DMS 273 treated with DMSO at 0.1 percent for 48 hours (cell line): ENCODE measurements at regions not wholly inside any gene's neighbourhood (a gene's known extent, or its start where the extent isn't known, plus 50 kb on each side); places are given as distances from the start of the nearest gene placed in this dataset.

Experiments
- DNase-seq: peaks from one replicate; lab custom pipeline; 2025; lab: John Stamatoyannopoulos, UW

GRCh38 chr4:56757821-56758411, 63.6 kb downstream of the SPINK2 start:
- no peak for DNase-seq

- no peak for DNase-seq
Measured at GRCh38 chr4:56757261-56757746, 64.2 kb downstream of the SPINK2 start.

DNA sequence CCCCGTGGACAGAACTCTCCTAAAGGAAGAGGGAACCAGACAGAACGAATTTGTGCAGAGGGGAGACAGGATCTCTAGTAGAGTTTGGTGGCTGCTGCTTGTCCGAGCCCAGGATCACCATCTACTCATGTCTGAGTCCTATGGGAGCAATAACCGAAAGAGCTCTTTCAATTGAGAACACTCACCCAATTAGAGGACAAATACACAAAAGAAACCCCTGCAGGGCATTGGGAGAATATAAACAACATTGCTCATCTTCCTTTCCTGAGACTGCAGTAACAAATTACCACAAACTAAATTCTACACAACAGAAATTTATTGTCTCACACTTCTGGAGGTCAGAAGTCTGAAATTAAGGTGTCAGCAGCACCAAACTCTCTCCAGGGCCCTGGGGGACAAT, 65.6 kb downstream of the SPINK2 start:
- no peak for DNase-seq

DNA sequence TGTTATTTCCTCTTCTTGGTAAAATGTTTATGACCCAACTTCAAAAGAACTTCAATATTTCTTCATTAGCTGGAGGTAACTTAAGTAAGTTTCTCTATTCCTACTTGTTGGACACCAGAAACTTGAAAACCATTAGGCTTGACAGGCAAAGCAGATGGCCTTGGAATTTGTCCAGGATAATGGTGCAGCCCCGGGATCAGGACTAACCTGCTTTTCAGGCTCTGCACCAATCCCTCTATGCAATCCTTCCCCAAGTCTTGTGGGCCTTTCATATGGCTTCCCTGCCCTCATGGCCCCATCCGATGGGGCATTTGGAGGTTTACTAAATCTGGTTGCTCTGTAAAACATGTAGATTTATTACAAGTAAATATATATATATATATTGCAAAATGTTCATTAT, 68.5 kb downstream of the SPINK2 start:
- DNase-seq, result peak; percentile 43

DNA sequence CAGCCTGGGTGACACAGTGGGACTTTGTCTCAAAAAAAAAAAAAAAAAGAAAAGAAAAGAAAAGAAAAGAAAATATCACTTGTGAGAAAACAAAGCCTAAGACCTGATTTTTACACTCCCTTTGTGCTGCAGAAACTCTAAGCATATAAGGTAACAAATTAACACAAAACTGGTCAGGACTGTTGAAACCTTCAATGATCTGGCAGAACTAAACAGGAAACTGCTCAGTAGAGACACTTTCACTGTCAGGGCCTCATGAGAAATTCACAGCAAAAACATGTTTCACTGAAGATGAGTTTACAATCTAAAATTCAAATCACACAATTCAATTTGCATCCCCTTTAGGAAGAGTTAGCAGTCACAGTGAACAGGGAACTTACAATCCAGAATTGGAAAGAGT, 69.1 kb upstream of the HOPX start:
- DNase-seq, result no peak

GRCh38 chr4:56748271-56748670, 67.2 kb upstream of the HOPX start:
- no peak for DNase-seq

DNA sequence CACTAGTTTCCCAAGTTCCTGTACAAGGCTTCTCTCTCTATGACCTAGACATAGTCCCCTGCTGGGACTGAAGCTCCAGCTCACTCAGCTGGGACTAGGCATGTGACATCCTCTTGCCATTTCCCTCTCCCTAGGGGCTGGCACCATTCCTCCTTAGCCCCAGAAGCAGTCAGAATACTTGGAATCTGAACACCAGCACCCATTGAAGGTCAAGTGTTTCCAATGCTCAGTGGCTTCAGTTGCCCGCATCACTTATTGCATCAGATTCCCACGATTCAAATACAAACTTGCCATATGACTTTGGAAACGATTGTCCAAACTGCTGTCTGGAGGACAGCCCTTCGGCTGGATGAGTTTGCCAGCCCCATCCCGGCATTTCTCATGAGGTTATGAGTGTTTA, 65.5 kb upstream of the HOPX start:
- DNase-seq, result no peak

DNA sequence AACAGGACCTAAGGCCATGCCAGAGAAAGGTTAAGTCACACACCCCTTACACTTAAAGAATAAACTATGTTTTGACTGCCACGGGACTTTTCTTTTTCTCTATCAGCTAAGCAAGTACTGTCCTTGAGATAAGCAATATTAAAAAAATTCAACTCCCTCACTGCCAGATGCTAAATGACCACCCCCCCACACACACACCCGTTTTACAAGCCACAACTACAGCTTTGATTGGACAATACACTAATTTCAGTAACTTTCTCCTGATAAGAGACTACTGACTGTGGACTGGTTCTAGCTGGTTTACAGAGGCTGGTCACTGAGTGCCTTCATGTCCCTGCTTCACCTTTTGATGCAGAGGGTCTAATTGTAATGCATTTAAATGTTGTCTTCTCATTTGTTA, 63.9 kb upstream of the HOPX start:
- DNase-seq, result no peak

DNA sequence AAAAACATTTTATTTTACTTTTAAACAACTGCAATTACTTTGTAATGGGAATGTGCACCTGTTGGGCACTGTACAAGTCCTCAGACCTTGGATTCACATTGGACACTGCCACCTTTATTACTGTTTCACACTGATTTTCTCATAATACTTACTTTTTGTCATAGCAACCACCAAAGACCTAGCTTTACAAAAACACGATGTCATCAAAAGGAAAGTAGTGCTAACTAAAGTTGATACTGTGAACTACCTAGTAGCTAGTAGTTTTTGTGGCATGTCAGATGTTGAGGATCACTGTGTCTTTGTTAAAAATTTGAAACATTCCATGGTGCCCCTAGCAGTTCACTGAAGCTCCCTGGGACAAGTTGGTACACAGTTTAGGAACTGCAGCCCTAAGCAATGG, 62.9 kb upstream of the HOPX start:
- no peak for DNase-seq

DNA sequence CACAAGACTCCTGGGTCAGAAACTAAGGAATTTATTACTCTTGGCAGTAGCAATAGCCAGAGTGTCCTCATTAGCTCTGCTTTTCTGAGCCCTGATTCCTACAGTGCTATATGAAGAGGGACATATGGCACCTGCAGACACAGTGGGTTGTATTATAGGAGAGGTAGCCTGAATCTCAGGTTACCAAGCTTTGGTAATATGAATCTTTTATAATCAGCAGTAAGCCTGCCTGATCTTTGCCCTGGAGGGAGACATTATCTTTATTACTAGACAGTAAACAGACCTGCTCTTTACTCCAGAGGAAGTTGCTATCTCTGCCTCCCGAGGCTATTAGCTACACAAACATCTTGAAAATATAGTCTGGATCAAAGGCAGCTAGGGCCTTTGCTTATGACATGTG, 62.5 kb upstream of the HOPX start:
- DNase-seq, result peak; percentile 33

DNA sequence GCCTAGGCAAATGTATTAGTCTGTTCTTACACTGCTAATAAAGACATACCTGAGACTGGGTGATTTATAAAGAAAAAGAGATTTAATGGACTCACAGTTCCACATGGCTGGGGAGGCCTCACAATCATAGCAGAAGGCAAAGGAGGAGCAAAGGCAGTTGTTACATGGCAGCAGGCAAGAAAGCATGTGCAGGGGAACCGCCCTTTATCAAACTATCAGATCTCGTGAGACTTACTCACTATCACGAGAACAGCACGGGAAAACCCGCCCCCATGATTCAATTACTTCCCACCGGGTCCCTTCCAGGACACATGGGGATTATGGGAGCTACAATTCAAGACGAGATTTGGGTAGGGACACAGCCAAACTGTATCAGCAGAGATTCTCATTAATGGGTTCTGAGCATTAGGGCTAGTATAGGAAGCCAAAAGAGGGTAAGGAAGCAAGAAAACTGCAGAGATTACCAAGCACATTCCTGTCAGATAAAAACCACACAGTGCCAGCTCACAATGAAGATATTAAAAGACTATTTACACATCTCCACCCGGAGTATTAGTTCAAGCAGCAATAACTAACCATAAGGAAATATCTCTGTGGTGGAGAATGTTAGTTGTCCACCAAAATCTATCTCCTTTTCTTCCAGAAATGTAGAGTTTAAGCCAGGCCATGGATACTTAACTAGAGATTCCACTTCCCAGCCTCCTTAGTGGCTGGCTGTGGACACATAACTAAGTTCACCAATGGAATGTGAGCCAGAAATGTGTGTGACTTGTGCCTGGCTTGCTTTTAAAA, 61.2 kb upstream of the HOPX start:
- DNase-seq, result no peak

GRCh38 chr4:56741595-56741994, 60.5 kb upstream of the HOPX start:
- no peak for DNase-seq

GRCh38 chr4:56739066-56739777, 58.1 kb upstream of the HOPX start:
- no peak for DNase-seq

DNA sequence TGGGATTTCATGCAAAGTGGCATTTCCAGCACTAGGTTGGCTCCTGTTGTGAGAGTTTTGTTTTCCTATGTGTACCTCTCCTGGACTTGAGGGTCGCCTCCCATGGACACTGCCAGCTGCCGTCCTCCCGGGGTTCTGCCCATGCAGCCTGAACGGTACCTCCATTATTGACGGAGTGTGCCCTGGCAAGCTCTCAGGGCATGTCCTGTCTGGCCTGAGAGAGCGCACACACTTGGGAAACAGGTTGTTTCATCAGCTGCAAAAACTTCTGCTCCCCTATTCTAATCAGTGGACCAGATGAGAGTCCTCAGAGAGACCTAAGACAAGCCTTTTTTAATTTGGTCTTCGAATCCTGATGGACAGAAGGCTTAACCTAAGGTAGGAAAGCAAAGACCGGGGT, 56.6 kb upstream of the HOPX start:
- no peak for DNase-seq

DNA sequence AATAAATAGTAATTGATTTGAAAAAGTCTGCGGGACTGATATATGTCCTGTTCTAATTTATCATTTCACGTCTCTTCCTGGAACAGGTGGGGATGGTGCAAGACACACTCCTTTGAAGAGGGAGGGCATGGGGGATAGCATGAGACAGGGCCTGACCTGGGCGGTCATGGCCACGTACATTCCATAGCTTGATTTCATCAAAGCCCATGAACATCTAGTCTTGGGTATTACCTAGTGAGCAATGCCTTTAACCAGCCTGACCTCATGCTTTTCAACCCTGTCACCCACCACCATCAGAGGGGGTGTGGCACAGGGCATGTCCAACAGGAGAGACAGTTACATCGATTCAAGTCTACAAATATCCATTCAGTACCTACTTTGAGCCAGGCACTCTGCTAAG, 52.3 kb upstream of the HOPX start:
- DNase-seq, result no peak

- no peak for DNase-seq
Measured at GRCh38 chr4:56732301-56732700, 51.2 kb upstream of the HOPX start.

DNA sequence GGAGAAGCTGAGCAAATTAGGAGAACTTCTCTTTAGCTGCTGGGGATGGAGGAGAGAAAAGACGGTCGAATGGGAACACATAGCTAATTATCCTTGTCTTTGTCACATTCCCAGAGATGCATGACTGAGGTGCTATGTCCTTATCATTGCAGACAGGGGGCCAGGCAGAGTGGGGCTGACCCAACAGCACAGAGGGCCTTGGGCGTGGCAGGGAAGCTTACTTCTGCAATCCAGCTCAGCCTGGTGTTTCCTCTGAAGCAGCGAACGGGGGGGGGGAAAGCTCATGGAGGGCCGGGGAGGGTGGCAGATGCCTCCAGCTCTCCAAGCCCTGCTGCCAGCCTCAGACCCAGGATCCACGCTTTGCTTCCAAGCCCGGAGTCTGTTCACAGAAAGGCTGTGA, 50.8 kb upstream of the HOPX start:
- DNase-seq, result no peak
